Panc1 (cell line): ENCODE measurements at regions not wholly inside any gene's neighbourhood (a gene's known extent, or its start where the extent isn't known, plus 50 kb on each side); places are given as distances from the start of the nearest gene placed in this dataset.

Source experiments
- CTCF ChIP-seq: fragments of 450-650 bp; IDR thresholded peaks from 2 replicates; pipeline ENCODE4 v1.5.1; 2017; ENCODE audit warnings: mild to moderate bottlenecking
- POLR2AphosphoS5 ChIP-seq: IDR thresholded peaks from 2 replicates; pipeline ENCODE4 v1.6.1; 2012; ENCODE audit warnings: mild to moderate bottlenecking, low read depth, low read length, moderate library complexity
- REST ChIP-seq, 2 experiments: IDR thresholded peaks; 2 replicates each; pipeline ENCODE4 v1.6.1; 2011 to 2012; ENCODE audit warnings: low read depth in 2 of 2, control low read depth in 1 of 2, low read length in 1 of 2, mild to moderate bottlenecking in 1 of 2, moderate library complexity in 1 of 2; ENCODE audit not compliant: insufficient read depth in 1 of 2
- SIN3A ChIP-seq: IDR thresholded peaks from 2 replicates; pipeline ENCODE4 v1.6.1; 2012; ENCODE audit warnings: low read depth, mild to moderate bottlenecking, low read length, moderate library complexity, borderline replicate concordance; ENCODE audit not compliant: insufficient read depth

GRCh38 chr2:11024687-11025086 is 113.0 kb downstream of the KCNF1 start:
- TF ChIP-seq REST (IDR thresholded peaks at IDR 0.05; ENCODE audit: insufficient read depth in 1 of 2, low read depth in 2 of 2, low read length in 1 of 2) (no peak), CTCF (no peak), POLR2AphosphoS5 (no peak), SIN3A (no peak)
